ENCODE measurements at regions not wholly inside any gene's neighbourhood (a gene's known extent, or its start where the extent isn't known, plus 50 kb on each side); places are given as distances from the start of the nearest gene placed in this dataset.

DNA sequence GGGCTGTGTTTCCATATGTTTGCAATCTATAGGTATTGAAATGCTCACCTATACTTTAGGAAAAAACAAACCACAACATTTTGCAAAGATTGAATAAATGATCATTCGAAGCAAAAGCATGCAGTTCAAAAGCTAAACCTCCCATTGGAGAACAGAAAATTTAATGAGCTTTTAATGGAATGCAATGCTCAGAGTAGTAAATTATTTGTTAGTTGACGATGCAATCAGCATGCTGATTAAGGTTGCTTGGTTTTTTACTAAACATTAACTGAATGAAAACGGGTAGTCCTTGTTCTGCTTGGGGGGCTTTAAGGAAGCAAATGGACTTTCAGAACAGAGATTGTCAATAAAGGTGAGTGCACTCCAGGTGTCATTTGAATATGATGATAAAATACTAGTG lies 123.3 kb upstream of the TMEM161B start:
- H3K27me3 ChIP-seq (ENCODE audit: control insufficient read depth in 4 of 4, insufficient read depth in 4 of 4, low read length in 3 of 4), result no peaks in the 10 kb centered on the region
- no peaks in the 10 kb centered on the region for H3K9me3 ChIP-seq (ENCODE audit: control insufficient read depth in 4 of 4, low read length in 3 of 4)
- H3K4me3 ChIP-seq (ENCODE audit: low read depth in 1 of 3, low read length in 3 of 3), result no peak overlapping the region
- no peak for DNase-seq (ENCODE audit: low spot score)
- H3K9ac ChIP-seq (ENCODE audit: low read depth in 1 of 2, low read length in 2 of 2), result no peak overlapping the region
- no peaks in the 10 kb centered on the region for H3K36me3 ChIP-seq (ENCODE audit: control insufficient read depth in 4 of 4, insufficient read depth in 3 of 4, low read depth in 1 of 4, low read length in 3 of 4)
- WGBS, result 74% methylated on average over 3 of the region's 3 CpGs
- no peak overlapping the region for H3K27ac ChIP-seq (ENCODE audit: low read depth in 1 of 2, low read length in 2 of 2)
- TF ChIP-seq FOXA2 (IDR thresholded peaks at IDR 0.05) (no peak), TAF1 (conservative IDR thresholded peaks at IDR 0.05) (no peak), RXRA (IDR thresholded peaks at IDR 0.05) (no peak), RAD21 (IDR thresholded peaks at IDR 0.05) (no peak), SP1 (IDR thresholded peaks at IDR 0.05) (no peak)
- TF ChIP-seq, protein P1, sequence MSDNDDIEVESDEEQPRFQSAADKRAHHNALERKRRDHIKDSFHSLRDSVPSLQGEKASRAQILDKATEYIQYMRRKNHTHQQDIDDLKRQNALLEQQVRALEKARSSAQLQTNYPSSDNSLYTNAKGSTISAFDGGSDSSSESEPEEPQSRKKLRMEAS (IDR thresholded peaks at IDR 0.05), result no peak
- TF ChIP-seq, protein P2, sequence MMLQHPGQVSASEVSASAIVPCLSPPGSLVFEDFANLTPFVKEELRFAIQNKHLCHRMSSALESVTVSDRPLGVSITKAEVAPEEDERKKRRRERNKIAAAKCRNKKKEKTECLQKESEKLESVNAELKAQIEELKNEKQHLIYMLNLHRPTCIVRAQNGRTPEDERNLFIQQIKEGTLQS (IDR thresholded peaks at IDR 0.05), result no peak
- TF ChIP-seq, protein P3, sequence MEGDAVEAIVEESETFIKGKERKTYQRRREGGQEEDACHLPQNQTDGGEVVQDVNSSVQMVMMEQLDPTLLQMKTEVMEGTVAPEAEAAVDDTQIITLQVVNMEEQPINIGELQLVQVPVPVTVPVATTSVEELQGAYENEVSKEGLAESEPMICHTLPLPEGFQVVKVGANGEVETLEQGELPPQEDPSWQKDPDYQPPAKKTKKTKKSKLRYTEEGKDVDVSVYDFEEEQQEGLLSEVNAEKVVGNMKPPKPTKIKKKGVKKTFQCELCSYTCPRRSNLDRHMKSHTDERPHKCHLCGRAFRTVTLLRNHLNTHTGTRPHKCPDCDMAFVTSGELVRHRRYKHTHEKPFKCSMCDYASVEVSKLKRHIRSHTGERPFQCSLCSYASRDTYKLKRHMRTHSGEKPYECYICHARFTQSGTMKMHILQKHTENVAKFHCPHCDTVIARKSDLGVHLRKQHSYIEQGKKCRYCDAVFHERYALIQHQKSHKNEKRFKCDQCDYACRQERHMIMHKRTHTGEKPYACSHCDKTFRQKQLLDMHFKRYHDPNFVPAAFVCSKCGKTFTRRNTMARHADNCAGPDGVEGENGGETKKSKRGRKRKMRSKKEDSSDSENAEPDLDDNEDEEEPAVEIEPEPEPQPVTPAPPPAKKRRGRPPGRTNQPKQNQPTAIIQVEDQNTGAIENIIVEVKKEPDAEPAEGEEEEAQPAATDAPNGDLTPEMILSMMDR (IDR thresholded peaks at IDR 0.05; ENCODE audit: low read depth, low read length, missing input control), result no peak
- TF ChIP-seq, protein P4, sequence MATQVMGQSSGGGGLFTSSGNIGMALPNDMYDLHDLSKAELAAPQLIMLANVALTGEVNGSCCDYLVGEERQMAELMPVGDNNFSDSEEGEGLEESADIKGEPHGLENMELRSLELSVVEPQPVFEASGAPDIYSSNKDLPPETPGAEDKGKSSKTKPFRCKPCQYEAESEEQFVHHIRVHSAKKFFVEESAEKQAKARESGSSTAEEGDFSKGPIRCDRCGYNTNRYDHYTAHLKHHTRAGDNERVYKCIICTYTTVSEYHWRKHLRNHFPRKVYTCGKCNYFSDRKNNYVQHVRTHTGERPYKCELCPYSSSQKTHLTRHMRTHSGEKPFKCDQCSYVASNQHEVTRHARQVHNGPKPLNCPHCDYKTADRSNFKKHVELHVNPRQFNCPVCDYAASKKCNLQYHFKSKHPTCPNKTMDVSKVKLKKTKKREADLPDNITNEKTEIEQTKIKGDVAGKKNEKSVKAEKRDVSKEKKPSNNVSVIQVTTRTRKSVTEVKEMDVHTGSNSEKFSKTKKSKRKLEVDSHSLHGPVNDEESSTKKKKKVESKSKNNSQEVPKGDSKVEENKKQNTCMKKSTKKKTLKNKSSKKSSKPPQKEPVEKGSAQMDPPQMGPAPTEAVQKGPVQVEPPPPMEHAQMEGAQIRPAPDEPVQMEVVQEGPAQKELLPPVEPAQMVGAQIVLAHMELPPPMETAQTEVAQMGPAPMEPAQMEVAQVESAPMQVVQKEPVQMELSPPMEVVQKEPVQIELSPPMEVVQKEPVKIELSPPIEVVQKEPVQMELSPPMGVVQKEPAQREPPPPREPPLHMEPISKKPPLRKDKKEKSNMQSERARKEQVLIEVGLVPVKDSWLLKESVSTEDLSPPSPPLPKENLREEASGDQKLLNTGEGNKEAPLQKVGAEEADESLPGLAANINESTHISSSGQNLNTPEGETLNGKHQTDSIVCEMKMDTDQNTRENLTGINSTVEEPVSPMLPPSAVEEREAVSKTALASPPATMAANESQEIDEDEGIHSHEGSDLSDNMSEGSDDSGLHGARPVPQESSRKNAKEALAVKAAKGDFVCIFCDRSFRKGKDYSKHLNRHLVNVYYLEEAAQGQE (IDR thresholded peaks at IDR 0.05), result no peak
- H3K4me1 ChIP-seq (ENCODE audit: control insufficient read depth in 4 of 4, insufficient read depth in 4 of 4, low read length in 3 of 4), result no peaks in the 10 kb centered on the region

DNA sequence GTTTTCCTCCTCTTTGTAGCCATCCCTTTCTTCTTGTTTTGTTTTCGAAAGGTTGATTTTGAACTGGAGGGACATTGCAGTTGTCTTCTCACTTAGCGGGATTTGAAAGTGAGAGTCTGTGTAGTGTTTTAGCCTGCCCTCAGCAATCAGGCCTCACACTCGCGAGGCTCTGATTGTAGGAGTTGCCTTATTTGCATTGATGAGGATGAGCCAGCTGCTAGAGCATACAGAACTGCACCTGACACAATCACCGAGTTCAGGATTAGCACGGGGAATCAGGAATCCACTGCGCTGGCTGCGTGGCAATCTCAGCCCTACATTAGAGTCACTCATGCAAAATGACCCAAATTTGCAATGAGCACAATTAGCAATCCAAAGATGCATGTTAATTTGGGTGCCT lies 122.5 kb upstream of the TMEM161B start:
- TF ChIP-seq, protein P1 (IDR thresholded peaks at IDR 0.05), result no peak
- no peak for TF ChIP-seq FOXA2 (IDR thresholded peaks at IDR 0.05)
- TF ChIP-seq RAD21 (IDR thresholded peaks at IDR 0.05), result no peak
- TF ChIP-seq SP1 (IDR thresholded peaks at IDR 0.05), result no peak
- TF ChIP-seq, protein P5, sequence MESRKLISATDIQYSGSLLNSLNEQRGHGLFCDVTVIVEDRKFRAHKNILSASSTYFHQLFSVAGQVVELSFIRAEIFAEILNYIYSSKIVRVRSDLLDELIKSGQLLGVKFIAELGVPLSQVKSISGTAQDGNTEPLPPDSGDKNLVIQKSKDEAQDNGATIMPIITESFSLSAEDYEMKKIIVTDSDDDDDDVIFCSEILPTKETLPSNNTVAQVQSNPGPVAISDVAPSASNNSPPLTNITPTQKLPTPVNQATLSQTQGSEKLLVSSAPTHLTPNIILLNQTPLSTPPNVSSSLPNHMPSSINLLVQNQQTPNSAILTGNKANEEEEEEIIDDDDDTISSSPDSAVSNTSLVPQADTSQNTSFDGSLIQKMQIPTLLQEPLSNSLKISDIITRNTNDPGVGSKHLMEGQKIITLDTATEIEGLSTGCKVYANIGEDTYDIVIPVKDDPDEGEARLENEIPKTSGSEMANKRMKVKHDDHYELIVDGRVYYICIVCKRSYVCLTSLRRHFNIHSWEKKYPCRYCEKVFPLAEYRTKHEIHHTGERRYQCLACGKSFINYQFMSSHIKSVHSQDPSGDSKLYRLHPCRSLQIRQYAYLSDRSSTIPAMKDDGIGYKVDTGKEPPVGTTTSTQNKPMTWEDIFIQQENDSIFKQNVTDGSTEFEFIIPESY (IDR thresholded peaks at IDR 0.05), result no peak
- no peak for TF ChIP-seq RXRA (IDR thresholded peaks at IDR 0.05)
- TF ChIP-seq HNF4A (conservative IDR thresholded peaks at IDR 0.05), result no peak
- TF ChIP-seq YY1 (IDR thresholded peaks at IDR 0.05), result no peak
- TF ChIP-seq, protein P4 (IDR thresholded peaks at IDR 0.05), result no peak
- TF ChIP-seq, protein P3 (IDR thresholded peaks at IDR 0.05; ENCODE audit: low read depth, low read length, missing input control), result no peak
- TF ChIP-seq NR2F2 (IDR thresholded peaks at IDR 0.05), result no peak
- no peak for TF ChIP-seq TAF1 (conservative IDR thresholded peaks at IDR 0.05)
- no peak for TF ChIP-seq HNF4G (IDR thresholded peaks at IDR 0.05)
- no peak for TF ChIP-seq FOXA1 (IDR thresholded peaks at IDR 0.05)
- no peak for TF ChIP-seq JUND (IDR thresholded peaks at IDR 0.05)
- Histone ChIP-seq H3K36me3 (ENCODE audit: control insufficient read depth in 4 of 4, insufficient read depth in 3 of 4, low read depth in 1 of 4, low read length in 3 of 4) (no peaks in the 10 kb centered on the region), H3K9ac (ENCODE audit: low read depth in 1 of 2, low read length in 2 of 2) (no peak overlapping the region), H3K4me3 (ENCODE audit: low read depth in 1 of 3, low read length in 3 of 3) (no peak overlapping the region), H3K9me3 (ENCODE audit: control insufficient read depth in 4 of 4, low read length in 3 of 4) (no peaks in the 10 kb centered on the region), H3K27ac (ENCODE audit: low read depth in 1 of 2, low read length in 2 of 2) (no peak overlapping the region), H3K4me1 (ENCODE audit: control insufficient read depth in 4 of 4, insufficient read depth in 4 of 4, low read length in 3 of 4) (no peaks in the 10 kb centered on the region), H3K27me3 (ENCODE audit: control insufficient read depth in 4 of 4, insufficient read depth in 4 of 4, low read length in 3 of 4) (no peaks in the 10 kb centered on the region)
- DNase-seq (ENCODE audit: low spot score), result no peak
- 76% methylated on average over 8 of the region's 8 CpGs for WGBS
